ENCODE measurements at regions not wholly inside any gene's neighbourhood (a gene's known extent, or its start where the extent isn't known, plus 50 kb on each side); places are given as distances from the start of the nearest gene placed in this dataset.

DNA sequence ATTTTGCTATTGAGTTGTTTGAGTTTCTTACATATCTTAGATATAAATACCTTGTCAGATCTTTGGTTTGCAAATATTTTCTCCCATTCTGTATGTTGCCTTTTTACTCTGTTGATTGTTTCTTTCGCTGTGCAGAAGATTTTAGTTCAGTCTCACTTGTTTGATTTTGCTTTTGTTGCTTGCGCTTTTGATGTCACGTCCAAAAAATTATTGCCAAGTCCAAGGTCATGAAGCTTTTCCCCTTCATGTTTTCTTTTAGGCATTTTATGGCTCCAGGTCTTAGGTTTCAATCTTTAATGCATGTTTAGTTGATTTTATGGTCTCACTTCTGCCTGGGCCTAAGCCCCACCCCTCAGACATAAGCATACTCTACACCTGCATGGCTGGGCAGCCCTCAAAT is 131.5 kb upstream of the TNC start:
- H3K4me1 Mint-ChIP-seq: no peaks in the 10 kb centered on the region
- H3K27ac Mint-ChIP-seq: no peak overlapping the region
- peaks cover 0 to 8% (median 0%) of the 10 kb centered on the region in 6 donors for H3K9me3 Mint-ChIP-seq
- no peak overlapping the region for H3K4me3 Mint-ChIP-seq
- peaks cover 0 to 2% (median 2%) of the 10 kb centered on the region in 3 donors for H3K27me3 Mint-ChIP-seq (ENCODE audit: low read depth in 3 of 3)
- no peaks in the 10 kb centered on the region for H3K36me3 Mint-ChIP-seq
- no peak for DNase-seq

DNA sequence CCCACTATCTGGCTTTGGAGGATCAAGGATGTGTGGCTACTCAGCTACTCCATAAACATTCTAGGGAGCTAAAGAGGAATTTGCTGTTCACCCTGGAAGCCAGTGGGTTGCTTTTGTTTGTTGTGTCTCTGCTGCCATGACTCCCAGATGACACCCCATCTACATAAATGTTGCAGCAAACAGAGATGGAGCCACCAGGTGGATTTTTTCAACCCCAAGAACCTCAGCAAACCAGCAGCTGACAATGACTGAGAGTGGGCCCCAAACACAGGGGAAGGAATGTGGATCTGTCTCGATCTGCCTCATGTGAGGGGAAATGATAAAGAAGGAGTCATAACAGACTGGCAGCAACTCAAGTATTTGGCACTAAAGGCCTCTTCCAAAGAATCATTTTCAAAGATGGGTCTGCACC is 132.7 kb upstream of the TNC start:
- Mint-ChIP-seq H3K4me1 (no peaks in the 10 kb centered on the region), H3K4me3 (no peak overlapping the region), H3K27me3 (ENCODE audit: low read depth in 3 of 3) (peaks cover 0 to 4% (median 2%) of the 10 kb centered on the region in 3 donors), H3K27ac (no peak overlapping the region), H3K36me3 (no peaks in the 10 kb centered on the region), H3K9me3 (peaks cover 0 to 8% (median under 1%) of the 10 kb centered on the region in 6 donors)
- no peak for DNase-seq

DNA sequence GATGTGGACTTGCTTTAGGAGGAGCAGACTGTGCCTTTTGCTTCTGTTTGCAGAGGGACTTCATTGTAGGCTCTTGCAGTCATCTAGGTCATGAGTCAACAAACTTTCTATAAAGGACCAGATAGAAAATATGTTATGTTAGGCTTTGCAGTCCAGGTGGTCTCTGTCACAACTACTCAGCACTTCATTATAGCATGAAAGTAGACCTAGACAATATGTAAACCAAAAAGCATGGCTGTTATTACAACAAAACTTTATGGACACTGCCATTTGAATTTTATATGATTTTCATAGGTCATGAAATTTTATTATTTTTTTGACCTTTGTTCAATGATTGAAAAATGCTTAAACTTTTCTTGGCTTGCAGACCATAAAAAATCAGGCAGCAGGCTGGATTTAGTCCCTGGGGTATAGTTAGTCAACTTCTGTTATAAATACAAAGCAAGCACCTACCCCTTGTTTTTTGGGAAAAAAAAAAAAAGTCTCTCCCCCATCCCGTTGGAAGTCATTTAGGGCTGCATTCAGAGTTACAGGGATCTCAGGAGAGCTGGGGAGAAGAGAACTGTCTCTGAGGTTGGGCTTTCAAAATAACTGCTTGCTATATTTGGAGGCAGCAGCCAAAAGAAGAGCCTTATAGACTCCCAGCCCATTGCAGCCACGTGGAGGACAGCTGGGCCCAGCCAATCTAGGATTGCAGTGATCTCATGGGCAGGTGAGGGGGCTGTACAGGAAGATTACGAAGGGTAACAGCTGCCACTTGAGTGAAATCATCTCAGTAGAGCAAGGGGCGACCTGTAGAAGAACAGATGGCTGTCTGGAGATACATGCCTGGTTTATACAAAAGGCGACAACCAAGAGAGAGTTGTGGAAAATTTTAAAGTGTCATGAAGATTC is 136.6 kb upstream of the TNC start:
- Mint-ChIP-seq H3K9me3 (peaks cover 0 to 6% (median 1%) of the 10 kb centered on the region in 6 donors), H3K4me3 (no peak overlapping the region), H3K36me3 (no peaks in the 10 kb centered on the region), H3K27ac (no peak overlapping the region), H3K27me3 (ENCODE audit: low read depth in 3 of 3) (peaks cover 0 to 4% (median 2%) of the 10 kb centered on the region in 3 donors), H3K4me1 (no peaks in the 10 kb centered on the region)
- DNase-seq: no peak

DNA sequence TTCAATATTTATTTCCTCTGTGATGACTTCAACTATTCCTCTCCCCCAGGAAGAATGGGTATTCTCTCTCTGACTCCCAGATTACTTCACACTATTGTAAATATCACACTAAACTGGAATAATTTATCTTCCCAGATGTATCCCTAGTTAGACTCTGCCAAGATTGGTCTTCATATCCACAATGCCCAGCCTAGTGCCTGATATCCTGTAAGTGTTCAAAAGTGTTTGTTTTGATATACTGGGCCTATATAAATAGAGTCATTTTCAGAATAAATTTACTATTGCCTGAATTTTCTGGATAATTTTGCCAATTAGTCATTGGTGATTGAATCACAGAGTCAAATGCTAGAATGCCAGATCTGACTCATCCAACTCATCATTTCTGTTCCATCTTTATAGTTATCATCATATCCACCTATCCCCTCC is 143.7 kb upstream of the TNC start:
- Mint-ChIP-seq H3K36me3 (no peaks in the 10 kb centered on the region), H3K9me3 (peaks cover 0 to 5% (median 0%) of the 10 kb centered on the region in 6 donors), H3K27ac (no peak overlapping the region), H3K27me3 (ENCODE audit: low read depth in 3 of 3) (peaks cover 0 to 2% (median 2%) of the 10 kb centered on the region in 3 donors), H3K4me3 (no peak overlapping the region), H3K4me1 (no peaks in the 10 kb centered on the region)
- no peak for DNase-seq

DNA sequence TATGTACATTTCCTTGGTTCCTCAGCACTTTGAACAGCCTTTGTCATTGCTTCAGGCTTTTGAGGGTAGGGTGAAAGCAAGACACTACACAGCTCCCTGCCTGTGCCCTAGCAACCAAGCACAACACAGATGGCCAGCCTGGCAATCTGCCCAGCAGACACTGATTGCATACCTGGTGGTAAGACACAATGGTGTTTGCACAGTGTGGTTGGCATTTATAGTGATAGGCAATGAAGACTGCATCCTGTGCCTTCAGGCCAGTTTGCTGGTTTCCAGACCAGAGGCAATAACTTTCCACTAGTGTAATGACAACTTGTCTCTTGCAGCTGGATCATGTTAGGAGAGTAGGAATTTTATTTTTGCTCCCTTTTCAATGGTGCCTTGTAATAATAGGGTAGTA is 144.5 kb upstream of the TNC start:
- DNase-seq: no peak
- Mint-ChIP-seq H3K9me3 (peaks cover 0 to 5% (median 0%) of the 10 kb centered on the region in 6 donors), H3K27ac (no peak overlapping the region), H3K4me3 (no peak overlapping the region), H3K27me3 (ENCODE audit: low read depth in 3 of 3) (peaks cover 0 to 2% (median 2%) of the 10 kb centered on the region in 3 donors), H3K4me1 (no peaks in the 10 kb centered on the region), H3K36me3 (no peaks in the 10 kb centered on the region)

DNA sequence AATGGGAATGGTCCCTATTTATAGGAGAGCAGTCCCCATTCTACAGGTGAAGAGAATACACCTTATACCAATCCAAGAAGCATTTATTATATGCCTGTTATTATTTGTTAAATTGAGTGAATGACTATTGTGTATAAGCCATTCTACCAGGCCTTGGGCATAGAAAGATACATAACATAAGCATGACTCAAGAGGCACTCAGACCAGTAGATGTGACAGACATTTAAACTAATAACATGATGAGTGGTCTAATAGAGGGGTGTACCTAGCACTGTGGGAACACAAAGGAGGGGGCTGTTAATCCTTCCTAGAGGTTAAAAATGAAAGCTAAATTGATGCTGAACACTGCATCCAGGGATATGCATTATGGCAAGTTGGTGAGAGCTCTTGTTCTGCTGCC is 145.0 kb upstream of the TNC start:
- no peak overlapping the region for H3K27ac Mint-ChIP-seq

DNA sequence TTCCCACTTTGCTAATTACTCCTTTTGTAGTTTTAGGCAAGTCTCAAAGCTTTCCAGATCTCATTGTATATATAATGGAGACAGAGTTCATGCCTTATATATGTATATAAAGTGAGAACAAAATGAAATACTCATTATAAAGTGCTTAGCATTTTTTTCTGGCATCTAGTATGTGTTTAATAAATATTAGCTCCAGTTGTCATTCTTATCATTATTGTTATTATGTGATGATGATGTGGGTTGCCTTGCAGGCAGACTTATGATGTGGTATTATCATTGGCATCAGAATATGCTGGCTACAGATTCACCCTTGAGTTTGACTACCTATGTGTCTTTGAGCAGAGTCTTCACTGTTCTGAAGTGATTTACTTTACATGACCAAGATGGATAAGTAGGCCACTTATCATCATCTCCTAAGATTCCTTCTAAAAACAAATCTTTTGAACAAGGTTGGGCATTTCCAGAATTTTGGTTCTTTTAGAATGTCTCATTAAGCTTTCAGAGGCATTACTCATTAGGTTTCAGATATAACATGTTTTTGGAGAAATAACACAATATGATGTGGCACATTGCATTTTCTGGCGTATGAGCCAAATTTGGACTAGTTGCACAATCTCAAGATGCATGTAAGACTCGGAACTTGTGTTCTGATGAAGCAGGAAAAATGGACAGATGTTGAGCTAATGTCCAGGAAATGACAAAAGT is 145.6 kb upstream of the TNC start:
- Mint-ChIP-seq H3K27me3 (ENCODE audit: low read depth in 3 of 3) (peaks cover 0 to 2% (median 2%) of the 10 kb centered on the region in 3 donors), H3K27ac (no peak overlapping the region), H3K4me1 (no peaks in the 10 kb centered on the region), H3K36me3 (no peaks in the 10 kb centered on the region), H3K4me3 (no peak overlapping the region), H3K9me3 (peaks cover 0 to 5% (median 0%) of the 10 kb centered on the region in 6 donors)
- DNase-seq: no peak

More for the DNA sequence above, 145.0 kb upstream of the TNC start:
- H3K4me3 Mint-ChIP-seq: no peak overlapping the region
- H3K27me3 Mint-ChIP-seq (ENCODE audit: low read depth in 3 of 3): peaks cover 0 to 2% (median 2%) of the 10 kb centered on the region in 3 donors
- no peaks in the 10 kb centered on the region for H3K4me1 Mint-ChIP-seq
- H3K9me3 Mint-ChIP-seq: peaks cover 0 to 5% (median 0%) of the 10 kb centered on the region in 6 donors
- no peaks in the 10 kb centered on the region for H3K36me3 Mint-ChIP-seq
- no peak for DNase-seq

DNA sequence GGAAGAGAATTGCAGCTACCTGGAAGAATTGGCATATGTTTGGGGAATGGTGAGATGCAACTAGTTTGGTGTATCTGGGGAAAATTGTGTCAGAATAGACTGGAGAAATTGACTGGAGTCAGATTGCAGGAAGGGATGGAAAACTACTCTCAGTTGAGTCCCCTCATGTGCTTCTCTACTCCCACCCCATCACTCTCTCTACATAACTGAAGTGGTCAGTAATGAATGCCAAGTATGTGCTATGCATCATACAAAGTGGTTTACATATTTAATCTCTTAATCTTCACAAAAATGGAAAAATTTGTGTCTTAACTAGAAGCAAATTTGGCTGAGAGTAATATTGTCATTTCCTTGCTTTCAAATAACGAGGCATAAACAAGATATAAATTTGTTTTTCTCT is 146.4 kb upstream of the TNC start:
- no peak overlapping the region for H3K27ac Mint-ChIP-seq
- peaks cover 0 to 5% (median 0%) of the 10 kb centered on the region in 6 donors for H3K9me3 Mint-ChIP-seq
- H3K27me3 Mint-ChIP-seq (ENCODE audit: low read depth in 3 of 3): peaks cover 0 to 2% (median 2%) of the 10 kb centered on the region in 3 donors
- H3K4me1 Mint-ChIP-seq: no peaks in the 10 kb centered on the region
- no peak overlapping the region for H3K4me3 Mint-ChIP-seq
- no peaks in the 10 kb centered on the region for H3K36me3 Mint-ChIP-seq
- no peak for DNase-seq

DNA sequence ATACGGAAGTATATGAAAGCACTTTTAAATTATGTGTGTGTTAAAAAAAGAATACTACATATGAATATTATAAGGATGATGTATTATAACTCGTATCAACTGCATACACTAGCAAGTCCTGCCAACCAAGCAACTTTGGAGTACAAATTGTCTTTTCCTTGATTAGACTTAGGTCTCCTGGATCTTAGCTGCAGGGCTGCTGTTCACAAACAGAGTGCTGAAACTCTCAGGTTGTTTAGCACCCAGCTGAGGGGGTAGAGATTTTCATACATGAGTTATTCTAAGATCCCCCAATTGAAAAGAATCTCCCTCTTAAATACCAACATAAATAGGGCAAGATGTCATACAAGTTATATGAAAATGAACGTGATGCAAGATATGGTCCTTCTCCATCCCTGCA is 149.8 kb upstream of the TNC start:
- Mint-ChIP-seq H3K27ac (no peak overlapping the region), H3K4me1 (no peaks in the 10 kb centered on the region), H3K27me3 (ENCODE audit: low read depth in 3 of 3) (peaks cover 0 to 3% (median 2%) of the 10 kb centered on the region in 3 donors), H3K36me3 (no peaks in the 10 kb centered on the region), H3K4me3 (no peak overlapping the region), H3K9me3 (peaks cover 0 to 5% (median 0%) of the 10 kb centered on the region in 6 donors)
- DNase-seq: no peak

DNA sequence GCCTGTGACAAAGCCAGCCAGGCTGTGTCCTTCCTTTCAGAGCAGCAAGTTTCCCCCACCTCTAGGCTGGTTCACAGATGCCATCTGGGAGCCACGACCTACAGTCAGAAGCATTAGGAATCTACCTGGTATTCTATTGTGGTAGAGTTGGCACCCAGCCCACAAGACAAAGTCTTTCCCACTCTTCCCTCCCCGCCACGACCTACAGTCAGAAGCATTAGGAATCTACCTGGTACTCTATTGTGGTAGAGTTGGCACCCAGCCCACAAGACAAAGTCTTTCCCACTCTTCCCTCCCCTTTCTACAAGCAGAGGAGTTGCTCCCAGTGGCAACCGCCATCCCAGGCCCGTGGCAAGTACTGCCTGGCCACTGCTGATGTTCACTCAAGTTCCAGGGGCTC is 157.8 kb upstream of the TNC start:
- DNase-seq: no peak
- peaks cover 1 to 3% (median 3%) of the 10 kb centered on the region in 3 donors for H3K27me3 Mint-ChIP-seq (ENCODE audit: low read depth in 3 of 3)
- peaks cover 0 to 10% (median under 1%) of the 10 kb centered on the region in 6 donors for H3K9me3 Mint-ChIP-seq
- H3K36me3 Mint-ChIP-seq: no peaks in the 10 kb centered on the region
- H3K4me3 Mint-ChIP-seq: no peak overlapping the region
- no peaks in the 10 kb centered on the region for H3K4me1 Mint-ChIP-seq
- H3K27ac Mint-ChIP-seq: no peak overlapping the region

DNA sequence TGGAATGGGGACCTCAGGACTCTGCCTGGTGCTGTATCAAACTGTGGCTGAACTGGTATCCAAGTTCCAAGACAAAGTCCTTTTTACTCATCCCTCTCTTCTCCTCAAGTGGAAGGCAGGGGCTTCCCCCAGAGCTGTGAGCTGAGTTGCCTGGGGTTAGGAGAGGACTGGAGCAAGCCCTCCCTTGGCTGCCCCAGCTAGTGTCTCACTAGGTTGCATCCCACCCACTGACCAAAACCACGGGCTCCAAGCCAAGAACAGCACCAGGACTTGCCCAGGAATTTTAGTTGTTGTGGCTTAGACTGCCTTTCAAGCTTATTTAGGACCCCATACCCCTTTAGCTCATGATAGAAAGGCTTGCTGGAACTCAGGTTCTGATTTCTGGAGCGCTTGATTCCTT is 158.7 kb upstream of the TNC start:
- H3K9me3 Mint-ChIP-seq: peaks cover 0 to 10% (median under 1%) of the 10 kb centered on the region in 6 donors
- H3K36me3 Mint-ChIP-seq: no peaks in the 10 kb centered on the region
- H3K27ac Mint-ChIP-seq: no peak overlapping the region
- no peak for DNase-seq
- H3K4me1 Mint-ChIP-seq: no peaks in the 10 kb centered on the region
- no peak overlapping the region for H3K4me3 Mint-ChIP-seq
- peaks cover 0 to 3% (median 3%) of the 10 kb centered on the region in 3 donors for H3K27me3 Mint-ChIP-seq (ENCODE audit: low read depth in 3 of 3)

DNA sequence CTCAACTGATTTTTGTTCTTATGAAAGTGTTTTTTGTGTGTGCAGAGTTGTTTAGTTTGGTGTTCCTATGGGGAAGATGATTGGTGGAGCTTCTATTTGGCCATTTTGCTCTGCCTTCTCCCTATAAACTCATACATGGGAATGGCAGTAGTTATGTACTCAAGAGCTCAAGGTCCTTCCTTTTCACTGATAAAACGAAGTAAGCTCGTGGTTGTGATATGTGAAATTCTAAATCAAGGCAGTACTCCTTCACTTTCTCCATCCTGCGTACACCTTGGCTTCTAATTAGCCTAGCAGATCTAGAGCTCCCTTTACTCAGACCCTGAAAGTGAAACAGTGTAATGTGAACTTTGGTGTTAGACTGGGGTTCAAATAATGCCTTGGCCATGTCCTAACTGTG is 159.3 kb upstream of the TNC start:
- DNase-seq: no peak
- H3K36me3 Mint-ChIP-seq: no peaks in the 10 kb centered on the region
- no peak overlapping the region for H3K27ac Mint-ChIP-seq
- H3K4me1 Mint-ChIP-seq: no peaks in the 10 kb centered on the region
- no peak overlapping the region for H3K4me3 Mint-ChIP-seq
- peaks cover 0 to 10% (median 2%) of the 10 kb centered on the region in 6 donors for H3K9me3 Mint-ChIP-seq
- H3K27me3 Mint-ChIP-seq (ENCODE audit: low read depth in 3 of 3): peaks cover 0 to 3% (median 3%) of the 10 kb centered on the region in 3 donors

DNA sequence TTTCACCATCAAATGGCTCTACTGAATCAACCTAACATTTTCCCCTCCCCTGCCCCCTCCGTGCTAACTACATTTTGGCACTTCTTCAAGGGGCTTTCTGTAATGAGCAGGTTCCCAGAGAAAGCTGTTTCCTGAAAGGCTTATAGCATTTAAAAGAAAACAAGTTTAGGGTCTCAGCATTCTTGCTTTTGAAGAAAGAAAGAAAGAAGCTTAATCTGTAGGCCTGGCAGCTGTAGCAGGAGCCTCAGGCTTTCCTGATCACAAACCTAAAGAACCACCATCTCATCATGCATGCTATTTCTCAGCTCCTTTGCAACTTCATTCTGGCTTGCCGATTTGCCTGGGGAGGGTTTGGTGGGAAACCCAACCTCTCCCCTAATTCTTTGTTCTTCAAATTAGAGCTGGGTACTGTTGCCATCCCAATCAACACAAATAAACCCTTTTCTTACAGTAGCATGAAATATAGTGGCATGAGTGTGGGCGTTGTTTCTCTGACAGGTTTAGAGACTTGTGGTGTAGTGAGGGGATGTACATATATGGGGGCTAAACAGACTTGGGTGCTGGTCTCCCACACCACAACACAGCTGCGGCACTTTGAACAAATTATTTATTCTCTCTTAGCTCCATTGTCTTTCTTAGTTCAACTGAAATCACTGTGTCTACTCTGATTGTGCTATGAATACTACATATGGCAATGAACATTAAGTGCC is 160.5 kb upstream of the TNC start:
- Mint-ChIP-seq H3K27me3 (ENCODE audit: low read depth in 3 of 3) (peaks cover 0 to 3% (median 2%) of the 10 kb centered on the region in 3 donors), H3K27ac (no peak overlapping the region), H3K4me1 (no peaks in the 10 kb centered on the region), H3K4me3 (no peak overlapping the region), H3K9me3 (peaks cover 0 to 10% (median under 1%) of the 10 kb centered on the region in 6 donors), H3K36me3 (no peaks in the 10 kb centered on the region)
- no peak for DNase-seq
